ENCODE measurements at regions not wholly inside any gene's neighbourhood (a gene's known extent, or its start where the extent isn't known, plus 50 kb on each side); places are given as distances from the start of the nearest gene placed in this dataset.

DNA sequence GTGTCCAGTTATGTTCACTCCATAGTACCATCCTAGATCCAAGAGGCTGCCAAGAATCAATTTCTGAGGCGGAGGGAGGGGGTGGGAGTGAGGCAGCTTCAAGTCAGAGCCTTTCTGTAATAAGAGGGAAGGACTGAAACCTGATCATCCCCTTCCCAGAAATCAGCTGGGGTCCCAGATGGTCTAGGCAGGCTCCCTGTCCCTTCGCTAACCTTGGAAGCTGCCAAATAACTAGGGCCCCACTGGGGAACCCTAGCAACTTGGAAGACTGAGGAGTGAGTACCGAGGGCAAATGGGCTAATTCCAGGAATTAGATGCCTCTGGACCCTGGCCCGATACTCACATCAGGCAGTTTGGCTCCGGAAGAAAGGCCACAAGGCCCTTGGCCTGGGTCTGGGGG, 113.3 kb downstream of the NAV1 start:
- TF ChIP-seq CTCF (IDR thresholded peaks at IDR 0.05), result no peak
- TF ChIP-seq EZH2 (IDR thresholded peaks at IDR 0.05; ENCODE audit: borderline replicate concordance, insufficient read depth, low read depth, low read length, poor library complexity, severe bottlenecking), result no peak

All from B cell (primary cell).